ENCODE measurements at regions not wholly inside any gene's neighbourhood (a gene's known extent, or its start where the extent isn't known, plus 50 kb on each side); places are given as distances from the start of the nearest gene placed in this dataset.

DNA sequence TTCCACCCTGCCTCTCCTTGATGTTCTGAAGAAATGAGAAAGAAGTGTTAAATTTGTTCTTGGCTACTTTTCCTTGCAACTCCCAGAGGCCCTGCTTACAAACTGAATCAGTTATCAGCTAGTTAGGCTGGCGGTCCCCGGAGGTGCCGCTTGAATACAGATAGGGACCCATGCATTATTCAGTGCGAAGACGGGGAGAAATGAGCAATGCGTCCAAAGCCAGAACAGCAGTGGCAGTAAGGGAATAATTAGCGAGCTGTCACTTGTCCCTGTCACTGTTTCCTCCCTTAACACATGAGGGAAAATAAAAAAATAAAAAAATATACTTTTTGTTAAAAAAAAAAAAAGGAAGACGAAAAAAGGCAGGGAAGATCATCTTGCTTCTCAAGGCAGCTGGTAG lies 528.1 kb downstream of the MN1 start:
- H3K27ac ChIP-seq: no peak overlapping the region
- H3K9me3 ChIP-seq: no peaks in the 10 kb centered on the region
- TF ChIP-seq, protein P1, sequence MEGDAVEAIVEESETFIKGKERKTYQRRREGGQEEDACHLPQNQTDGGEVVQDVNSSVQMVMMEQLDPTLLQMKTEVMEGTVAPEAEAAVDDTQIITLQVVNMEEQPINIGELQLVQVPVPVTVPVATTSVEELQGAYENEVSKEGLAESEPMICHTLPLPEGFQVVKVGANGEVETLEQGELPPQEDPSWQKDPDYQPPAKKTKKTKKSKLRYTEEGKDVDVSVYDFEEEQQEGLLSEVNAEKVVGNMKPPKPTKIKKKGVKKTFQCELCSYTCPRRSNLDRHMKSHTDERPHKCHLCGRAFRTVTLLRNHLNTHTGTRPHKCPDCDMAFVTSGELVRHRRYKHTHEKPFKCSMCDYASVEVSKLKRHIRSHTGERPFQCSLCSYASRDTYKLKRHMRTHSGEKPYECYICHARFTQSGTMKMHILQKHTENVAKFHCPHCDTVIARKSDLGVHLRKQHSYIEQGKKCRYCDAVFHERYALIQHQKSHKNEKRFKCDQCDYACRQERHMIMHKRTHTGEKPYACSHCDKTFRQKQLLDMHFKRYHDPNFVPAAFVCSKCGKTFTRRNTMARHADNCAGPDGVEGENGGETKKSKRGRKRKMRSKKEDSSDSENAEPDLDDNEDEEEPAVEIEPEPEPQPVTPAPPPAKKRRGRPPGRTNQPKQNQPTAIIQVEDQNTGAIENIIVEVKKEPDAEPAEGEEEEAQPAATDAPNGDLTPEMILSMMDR (IDR thresholded peaks at IDR 0.05): no peak
- H3K27me3 ChIP-seq: peaks cover 27% of the 10 kb centered on the region
- no peaks in the 10 kb centered on the region for H3K4me1 ChIP-seq (ENCODE audit: control insufficient read depth in 1 of 2, insufficient read depth in 1 of 2, low read depth in 1 of 2, low read length in 1 of 2)
- H3K4me3 ChIP-seq (ENCODE audit: low read depth in 1 of 2, low read length in 1 of 2): no peak overlapping the region
- no peaks in the 10 kb centered on the region for H3K36me3 ChIP-seq

DNA sequence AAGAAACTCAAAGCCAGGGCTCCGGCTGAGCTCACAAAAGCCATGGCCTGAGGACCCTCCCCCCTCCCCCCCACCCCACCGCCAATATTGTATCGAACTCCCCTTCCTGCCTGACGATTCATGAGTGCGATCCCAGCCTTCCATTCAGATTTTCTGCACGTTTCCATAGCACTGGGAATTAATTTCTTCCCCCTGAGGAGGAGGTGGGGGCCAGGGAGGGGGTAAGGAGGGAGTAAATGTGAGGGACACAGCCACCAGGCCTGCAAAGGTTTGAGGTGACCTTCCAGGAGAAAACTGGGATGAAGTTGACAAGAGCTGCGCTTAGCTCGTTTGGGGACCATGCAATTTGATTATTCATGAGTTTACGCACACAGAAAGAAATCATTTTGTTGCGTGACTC lies 527.7 kb downstream of the MN1 start:
- no peaks in the 10 kb centered on the region for H3K4me1 ChIP-seq (ENCODE audit: control insufficient read depth in 1 of 2, insufficient read depth in 1 of 2, low read depth in 1 of 2, low read length in 1 of 2)
- no peaks in the 10 kb centered on the region for H3K36me3 ChIP-seq
- no peaks in the 10 kb centered on the region for H3K9me3 ChIP-seq
- H3K27me3 ChIP-seq: peaks cover 27% of the 10 kb centered on the region
- TF ChIP-seq, protein P1 (IDR thresholded peaks at IDR 0.05): no peak
- no peak overlapping the region for H3K27ac ChIP-seq
- no peak overlapping the region for H3K4me3 ChIP-seq (ENCODE audit: low read depth in 1 of 2, low read length in 1 of 2)

DNA sequence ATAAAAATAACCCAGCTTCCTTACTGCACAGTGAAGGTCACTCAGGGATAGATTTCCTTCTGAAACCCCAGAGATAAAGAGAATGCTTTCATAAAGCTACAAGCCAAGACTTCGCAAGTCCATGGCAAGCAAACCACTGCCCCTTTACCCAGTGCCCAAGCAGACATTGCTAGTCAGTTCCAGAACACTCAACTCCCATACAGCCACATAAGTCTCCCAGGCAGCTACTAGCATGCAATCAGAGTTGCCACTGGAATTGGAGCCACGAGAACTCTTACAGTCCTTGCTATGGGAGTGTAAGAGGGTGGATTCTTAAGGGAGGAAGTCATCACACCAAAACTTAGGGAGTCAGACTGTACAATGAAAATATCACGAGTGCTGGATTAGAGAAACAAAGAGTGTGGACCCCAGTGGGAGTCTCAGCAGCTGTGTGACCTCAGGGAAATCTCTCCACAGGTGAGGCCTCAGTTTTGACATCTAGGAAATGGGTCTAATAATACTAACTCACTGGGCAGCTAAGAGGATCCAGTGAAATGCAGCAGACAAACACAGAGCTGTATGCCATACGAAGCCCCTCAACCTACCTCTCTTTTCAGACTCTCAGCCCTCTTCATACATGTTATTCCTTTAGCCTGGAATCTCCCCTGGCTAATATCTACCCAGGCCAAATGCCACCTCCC lies 526.6 kb downstream of the MN1 start:
- H3K9me3 ChIP-seq: no peaks in the 10 kb centered on the region
- no peak overlapping the region for H3K27ac ChIP-seq
- TF ChIP-seq, protein P1 (IDR thresholded peaks at IDR 0.05): no peak
- H3K4me3 ChIP-seq (ENCODE audit: low read depth in 1 of 2, low read length in 1 of 2): no peak overlapping the region
- H3K27me3 ChIP-seq: peaks cover 22% of the 10 kb centered on the region
- no peaks in the 10 kb centered on the region for H3K4me1 ChIP-seq (ENCODE audit: control insufficient read depth in 1 of 2, insufficient read depth in 1 of 2, low read depth in 1 of 2, low read length in 1 of 2)
- H3K36me3 ChIP-seq: no peaks in the 10 kb centered on the region

DNA sequence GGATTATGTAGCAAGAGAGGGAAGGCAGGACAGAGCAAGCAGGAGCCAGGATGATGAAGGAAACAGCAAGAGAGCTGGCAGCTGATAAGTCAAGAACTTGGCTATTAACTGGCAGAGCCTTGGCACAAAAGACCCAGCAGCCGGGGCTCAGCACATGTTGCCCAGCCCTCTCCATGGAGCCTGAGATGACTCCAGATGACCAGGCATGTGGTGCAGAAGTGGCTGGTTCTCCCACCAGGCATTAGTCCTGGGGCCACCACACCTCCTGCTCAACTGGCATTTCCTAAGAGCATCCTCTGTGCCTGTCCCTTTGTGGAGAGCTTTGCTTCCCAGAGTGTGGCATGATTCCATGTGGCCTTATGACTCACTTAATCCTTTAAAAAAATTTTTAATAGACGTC lies 522.6 kb downstream of the MN1 start:
- no peaks in the 10 kb centered on the region for H3K4me1 ChIP-seq (ENCODE audit: control insufficient read depth in 1 of 2, insufficient read depth in 1 of 2, low read depth in 1 of 2, low read length in 1 of 2)
- H3K4me3 ChIP-seq (ENCODE audit: low read depth in 1 of 2, low read length in 1 of 2): no peak overlapping the region
- peaks cover 2% of the 10 kb centered on the region for H3K27me3 ChIP-seq
- TF ChIP-seq, protein P1 (IDR thresholded peaks at IDR 0.05): no peak
- H3K27ac ChIP-seq: no peak overlapping the region
- no peaks in the 10 kb centered on the region for H3K9me3 ChIP-seq
- no peaks in the 10 kb centered on the region for H3K36me3 ChIP-seq

DNA sequence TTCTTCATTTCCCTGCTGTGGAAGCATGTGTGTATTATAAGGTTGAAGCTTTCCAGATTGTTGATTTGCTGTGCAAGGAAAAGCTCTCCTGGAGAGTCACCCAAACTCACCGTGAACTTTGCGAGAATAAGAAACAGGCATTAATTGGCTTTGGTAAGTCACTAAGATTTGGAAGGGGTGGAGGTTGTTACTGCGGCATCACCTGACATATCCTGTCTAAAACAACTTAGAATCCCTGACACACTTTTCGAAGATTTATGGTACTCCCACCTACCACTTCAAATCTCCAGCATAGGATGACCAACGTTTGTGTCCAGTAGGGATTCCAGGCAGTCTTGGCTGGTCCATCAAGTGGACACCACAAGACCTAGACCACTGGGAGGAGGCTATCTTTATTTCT lies 518.3 kb downstream of the MN1 start:
- H3K9me3 ChIP-seq: no peaks in the 10 kb centered on the region
- no peak overlapping the region for H3K27ac ChIP-seq
- TF ChIP-seq, protein P1 (IDR thresholded peaks at IDR 0.05): no peak
- no peak overlapping the region for H3K4me3 ChIP-seq (ENCODE audit: low read depth in 1 of 2, low read length in 1 of 2)
- no peaks in the 10 kb centered on the region for H3K36me3 ChIP-seq
- H3K27me3 ChIP-seq: peaks cover 2% of the 10 kb centered on the region
- no peaks in the 10 kb centered on the region for H3K4me1 ChIP-seq (ENCODE audit: control insufficient read depth in 1 of 2, insufficient read depth in 1 of 2, low read depth in 1 of 2, low read length in 1 of 2)
